Stimulated activated CD8-positive, alpha-beta memory T cell treated with anti-CD3 and anti-CD28 coated beads, Interleukin-15, amount 100 ng/mL, for 4 hours (primary cell): ENCODE measurements at regions not wholly inside any gene's neighbourhood (a gene's known extent, or its start where the extent isn't known, plus 50 kb on each side); places are given as distances from the start of the nearest gene placed in this dataset.

ENCODE experiments used
- DNase-seq, 2 donors: peaks; one replicate each; pipeline ENCODE4 v3.0.0-alpha.2; 2020; ENCODE audit warnings: low read depth in 2 of 2

- no peak for DNase-seq
Measured at GRCh38 chr7:15753887-15754579, 67.5 kb upstream of the MEOX2 start.

GRCh38 chr7:15752377-15752776 lies 65.9 kb upstream of the MEOX2 start:
- no peak for DNase-seq

GRCh38 chr7:15751191-15751701 lies 64.8 kb upstream of the MEOX2 start:
- DNase-seq = no peak

GRCh38 chr7:15750727-15751126 lies 64.2 kb upstream of the MEOX2 start:
- no peak for DNase-seq

- no peak for DNase-seq
Measured at GRCh38 chr7:15749631-15750030, 63.1 kb upstream of the MEOX2 start.

- DNase-seq = no peak
Measured at GRCh38 chr7:15747712-15748111, 61.2 kb upstream of the MEOX2 start.

GRCh38 chr7:15747301-15747700 lies 60.8 kb upstream of the MEOX2 start:
- DNase-seq = no peak

- no peak for DNase-seq
Measured at GRCh38 chr7:15743926-15744480, 57.5 kb upstream of the MEOX2 start.

GRCh38 chr7:15737601-15738000 lies 51.1 kb upstream of the MEOX2 start:
- DNase-seq = no peak
